GM23338 (cell line): ENCODE measurements at regions not wholly inside any gene's neighbourhood (a gene's known extent, or its start where the extent isn't known, plus 50 kb on each side); places are given as distances from the start of the nearest gene placed in this dataset.

Experiments used
- ATAC-seq: fragments of 200-7000 bp; cut with Tn5 transposase; 3 replicates; pipeline ENCODE4 v1.9.1; 2020
- DNase-seq: peaks from one replicate; pipeline ENCODE4 v3.0.0-alpha.2; 2015; ENCODE audit warnings: low spot score
- H2AFZ ChIP-seq: fragments of 200-600 bp; sonication (generic); 2 replicates; pipeline ENCODE4 v1.8.0; 2016; ENCODE audit warnings: antibody characterized with exemption, mild to moderate bottlenecking, moderate library complexity
- H3F3A ChIP-seq: fragments of 200-600 bp; sonication (generic); replicated peaks from 2 replicates; pipeline ENCODE4 v1.8.0; 2017; ENCODE audit warnings: antibody characterized with exemption, mixed run types, low read depth
- H3K27ac ChIP-seq: fragments of 200-600 bp; sonication (generic); 2 replicates; pipeline ENCODE4 v1.6.1; 2016; ENCODE audit warnings: low read depth
- H3K27me3 ChIP-seq: fragments of 200-600 bp; sonication (generic); 2 replicates; pipeline ENCODE4 v1.8.0; 2016; ENCODE audit warnings: mild to moderate bottlenecking, mixed run types, moderate library complexity; ENCODE audit not compliant: insufficient read depth
- H3K36me3 ChIP-seq: fragments of 200-600 bp; sonication (generic); 2 replicates; pipeline ENCODE4 v1.8.0; 2016; ENCODE audit warnings: mild to moderate bottlenecking; ENCODE audit not compliant: insufficient read depth
- H3K4me1 ChIP-seq: fragments of 200-600 bp; sonication (generic); 2 replicates; pipeline ENCODE4 v1.8.0; 2016; ENCODE audit warnings: mild to moderate bottlenecking, moderate library complexity; ENCODE audit not compliant: insufficient read depth
- H3K4me2 ChIP-seq: fragments of 200-600 bp; sonication (generic); 2 replicates; pipeline ENCODE4 v1.7.1; 2017; ENCODE audit warnings: mixed run types
- H3K4me3 ChIP-seq: fragments of 200-600 bp; sonication (generic); 2 replicates; pipeline ENCODE4 v1.6.1; 2016; ENCODE audit warnings: mixed run types
- H3K79me2 ChIP-seq: fragments of 200-600 bp; sonication (generic); replicated peaks from 2 replicates; pipeline ENCODE4 v1.8.0; 2017; ENCODE audit warnings: mild to moderate bottlenecking; ENCODE audit not compliant: insufficient read depth
- H3K9me2 ChIP-seq: fragments of 200-600 bp; sonication (generic); 2 replicates; pipeline ENCODE4 v1.8.0; 2017; ENCODE audit not compliant: insufficient read depth
- H4K20me1 ChIP-seq: fragments of 200-600 bp; sonication (generic); replicated peaks from 2 replicates; pipeline ENCODE4 v1.8.0; 2017; ENCODE audit warnings: mild to moderate bottlenecking; ENCODE audit not compliant: insufficient read depth
- H3K27ac Mint-ChIP-seq: 2 replicates; pipeline ENCODE4 v1.8.0; 2020; ENCODE audit warnings: inconsistent platforms, mild to moderate bottlenecking, moderate library complexity, mixed read lengths
- H3K27me3 Mint-ChIP-seq: 3 replicates; pipeline ENCODE4 v1.8.0; 2022; ENCODE audit warnings: low read depth, mild to moderate bottlenecking, moderate library complexity, mixed read lengths, inconsistent platforms; ENCODE audit not compliant: insufficient read depth, poor library complexity
- H3K36me3 Mint-ChIP-seq: 3 replicates; pipeline ENCODE4 v1.8.0; 2021; ENCODE audit warnings: low read depth, mild to moderate bottlenecking, inconsistent platforms, moderate library complexity, mixed read lengths
- H3K4me1 Mint-ChIP-seq: 3 replicates; pipeline ENCODE4 v1.8.0; 2020; ENCODE audit warnings: mild to moderate bottlenecking, inconsistent platforms, mixed read lengths
- H3K4me3 Mint-ChIP-seq: 3 replicates; pipeline ENCODE4 v1.8.0; 2021; ENCODE audit warnings: moderate library complexity, mild to moderate bottlenecking, inconsistent platforms, mixed read lengths
- H3K9me3 Mint-ChIP-seq: 3 replicates; pipeline ENCODE4 v1.8.0; 2020; ENCODE audit warnings: moderate library complexity, mild to moderate bottlenecking, inconsistent platforms, mixed read lengths
- EZH2 ChIP-seq: fragments of 200-600 bp; sonication (generic); IDR thresholded peaks from one replicate; pipeline ENCODE4 v1.8.0; 2017; ENCODE audit warnings: antibody characterized with exemption, mild to moderate bottlenecking, low read depth; ENCODE audit not compliant: unreplicated experiment
- EZH2phosphoT487 ChIP-seq: fragments of 200-600 bp; sonication (generic); IDR thresholded peaks from one replicate; pipeline ENCODE4 v1.8.1; 2018; ENCODE audit warnings: antibody characterized with exemption; ENCODE audit not compliant: unreplicated experiment
- JUNB ChIP-seq: IDR thresholded peaks from one replicate; pipeline ENCODE4 v1.6.1; 2016; ENCODE audit warnings: antibody characterized with exemption; ENCODE audit not compliant: unreplicated experiment
- POLR2AphosphoS5 ChIP-seq: IDR thresholded peaks from 2 replicates; pipeline ENCODE4 v1.6.1; 2016; ENCODE audit warnings: antibody characterized with exemption, low read depth
- STAT1 ChIP-seq: IDR thresholded peaks from one replicate; pipeline ENCODE4 v1.6.1; 2016; ENCODE audit warnings: antibody characterized with exemption; ENCODE audit not compliant: unreplicated experiment
- ZNF114 ChIP-seq: fragments of 250-450 bp; sonication (Bioruptor Pico); IDR thresholded peaks from 2 replicates; pipeline ENCODE4 v1.5.0; 2020; ENCODE audit warnings: mild to moderate bottlenecking, moderate library complexity
- ZNF331 ChIP-seq: fragments of 250-450 bp; sonication (Bioruptor Pico); IDR thresholded peaks from 2 replicates; pipeline ENCODE4 v1.5.0; 2020; ENCODE audit warnings: low read depth, mild to moderate bottlenecking, moderate library complexity
- TF ChIP-seq, protein P1 (sequence below): IDR thresholded peaks from 2 replicates; pipeline ENCODE4 v1.6.1; 2016; ENCODE audit warnings: antibody characterized with exemption
- TF ChIP-seq, protein P2 (sequence below): fragments of 250-450 bp; sonication (Bioruptor Pico); IDR thresholded peaks from 2 replicates; pipeline ENCODE4 v1.5.0; 2020; ENCODE audit warnings: mild to moderate bottlenecking, moderate library complexity
- TF ChIP-seq, protein P3 (sequence below): IDR thresholded peaks from one replicate; pipeline ENCODE4 v1.6.1; 2018; ENCODE audit warnings: antibody characterized with exemption; ENCODE audit not compliant: unreplicated experiment
- TF ChIP-seq, protein P4 (sequence below), 2 experiments: fragments of 200-600 bp in 1 of 2; sonication (generic) in 1 of 2; conservative IDR thresholded peaks; 2 replicates each; pipeline versions ENCODE4 v1.5.1 to v1.6.1; 2016 to 2017; ENCODE audit warnings: antibody characterized with exemption in 2 of 2, low read depth in 2 of 2, mild to moderate bottlenecking in 2 of 2, moderate library complexity in 1 of 2

DNA sequence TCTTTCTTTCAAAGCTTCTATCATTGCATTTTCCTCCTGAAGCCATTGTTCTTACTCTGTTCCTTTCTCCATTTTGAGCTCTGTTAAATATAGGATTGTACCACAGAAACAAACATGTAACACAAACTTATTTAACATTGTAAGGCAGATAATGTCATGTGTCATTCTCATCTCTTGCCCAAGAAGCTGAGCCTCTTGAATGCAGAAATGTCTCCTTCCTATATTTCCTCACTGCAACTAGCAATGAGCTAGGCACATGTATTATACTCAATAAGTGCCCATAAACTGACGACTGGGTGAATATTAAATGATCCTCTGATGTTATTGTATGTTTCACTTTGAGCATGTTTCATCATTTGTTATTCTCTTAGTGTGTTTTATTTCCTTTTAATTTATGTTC lies 56.7 kb upstream of the SLC7A11 start:
- Histone ChIP-seq H3K79me2 (no peaks in the 10 kb centered on the region), H3K36me3 (no peaks in the 10 kb centered on the region), H3K4me2 (no peak overlapping the region), H3K4me1 (no peaks in the 10 kb centered on the region), H3K27me3 (no peaks in the 10 kb centered on the region), H3K4me3 (no peak overlapping the region), H4K20me1 (no peaks in the 10 kb centered on the region), H2AFZ (no peak overlapping the region), H3K9me2 (no peaks in the 10 kb centered on the region; the same call in 1 of the 2 replicates), H3K27ac (no peak overlapping the region), H3F3A (no peaks in the 10 kb centered on the region)
- Mint-ChIP-seq H3K36me3 (no peaks in the 10 kb centered on the region), H3K4me1 (no peaks in the 10 kb centered on the region; the same call in 2 of the 3 replicates), H3K27me3 (no peaks in the 10 kb centered on the region), H3K9me3 (no peaks in the 10 kb centered on the region; the same call in 2 of the 3 replicates), H3K4me3 (no peak overlapping the region), H3K27ac (no peak overlapping the region)
- TF ChIP-seq, protein P1, sequence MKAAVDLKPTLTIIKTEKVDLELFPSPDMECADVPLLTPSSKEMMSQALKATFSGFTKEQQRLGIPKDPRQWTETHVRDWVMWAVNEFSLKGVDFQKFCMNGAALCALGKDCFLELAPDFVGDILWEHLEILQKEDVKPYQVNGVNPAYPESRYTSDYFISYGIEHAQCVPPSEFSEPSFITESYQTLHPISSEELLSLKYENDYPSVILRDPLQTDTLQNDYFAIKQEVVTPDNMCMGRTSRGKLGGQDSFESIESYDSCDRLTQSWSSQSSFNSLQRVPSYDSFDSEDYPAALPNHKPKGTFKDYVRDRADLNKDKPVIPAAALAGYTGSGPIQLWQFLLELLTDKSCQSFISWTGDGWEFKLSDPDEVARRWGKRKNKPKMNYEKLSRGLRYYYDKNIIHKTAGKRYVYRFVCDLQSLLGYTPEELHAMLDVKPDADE, result no peak
- TF ChIP-seq EZH2 (no peak), JUNB (no peak), ZNF331 (CRISPR knock-in tag) (no peak), EZH2phosphoT487 (no peak), ZNF114 (CRISPR knock-in tag) (no peak), STAT1 (no peak), POLR2AphosphoS5 (no peak)
- TF ChIP-seq, protein P2, sequence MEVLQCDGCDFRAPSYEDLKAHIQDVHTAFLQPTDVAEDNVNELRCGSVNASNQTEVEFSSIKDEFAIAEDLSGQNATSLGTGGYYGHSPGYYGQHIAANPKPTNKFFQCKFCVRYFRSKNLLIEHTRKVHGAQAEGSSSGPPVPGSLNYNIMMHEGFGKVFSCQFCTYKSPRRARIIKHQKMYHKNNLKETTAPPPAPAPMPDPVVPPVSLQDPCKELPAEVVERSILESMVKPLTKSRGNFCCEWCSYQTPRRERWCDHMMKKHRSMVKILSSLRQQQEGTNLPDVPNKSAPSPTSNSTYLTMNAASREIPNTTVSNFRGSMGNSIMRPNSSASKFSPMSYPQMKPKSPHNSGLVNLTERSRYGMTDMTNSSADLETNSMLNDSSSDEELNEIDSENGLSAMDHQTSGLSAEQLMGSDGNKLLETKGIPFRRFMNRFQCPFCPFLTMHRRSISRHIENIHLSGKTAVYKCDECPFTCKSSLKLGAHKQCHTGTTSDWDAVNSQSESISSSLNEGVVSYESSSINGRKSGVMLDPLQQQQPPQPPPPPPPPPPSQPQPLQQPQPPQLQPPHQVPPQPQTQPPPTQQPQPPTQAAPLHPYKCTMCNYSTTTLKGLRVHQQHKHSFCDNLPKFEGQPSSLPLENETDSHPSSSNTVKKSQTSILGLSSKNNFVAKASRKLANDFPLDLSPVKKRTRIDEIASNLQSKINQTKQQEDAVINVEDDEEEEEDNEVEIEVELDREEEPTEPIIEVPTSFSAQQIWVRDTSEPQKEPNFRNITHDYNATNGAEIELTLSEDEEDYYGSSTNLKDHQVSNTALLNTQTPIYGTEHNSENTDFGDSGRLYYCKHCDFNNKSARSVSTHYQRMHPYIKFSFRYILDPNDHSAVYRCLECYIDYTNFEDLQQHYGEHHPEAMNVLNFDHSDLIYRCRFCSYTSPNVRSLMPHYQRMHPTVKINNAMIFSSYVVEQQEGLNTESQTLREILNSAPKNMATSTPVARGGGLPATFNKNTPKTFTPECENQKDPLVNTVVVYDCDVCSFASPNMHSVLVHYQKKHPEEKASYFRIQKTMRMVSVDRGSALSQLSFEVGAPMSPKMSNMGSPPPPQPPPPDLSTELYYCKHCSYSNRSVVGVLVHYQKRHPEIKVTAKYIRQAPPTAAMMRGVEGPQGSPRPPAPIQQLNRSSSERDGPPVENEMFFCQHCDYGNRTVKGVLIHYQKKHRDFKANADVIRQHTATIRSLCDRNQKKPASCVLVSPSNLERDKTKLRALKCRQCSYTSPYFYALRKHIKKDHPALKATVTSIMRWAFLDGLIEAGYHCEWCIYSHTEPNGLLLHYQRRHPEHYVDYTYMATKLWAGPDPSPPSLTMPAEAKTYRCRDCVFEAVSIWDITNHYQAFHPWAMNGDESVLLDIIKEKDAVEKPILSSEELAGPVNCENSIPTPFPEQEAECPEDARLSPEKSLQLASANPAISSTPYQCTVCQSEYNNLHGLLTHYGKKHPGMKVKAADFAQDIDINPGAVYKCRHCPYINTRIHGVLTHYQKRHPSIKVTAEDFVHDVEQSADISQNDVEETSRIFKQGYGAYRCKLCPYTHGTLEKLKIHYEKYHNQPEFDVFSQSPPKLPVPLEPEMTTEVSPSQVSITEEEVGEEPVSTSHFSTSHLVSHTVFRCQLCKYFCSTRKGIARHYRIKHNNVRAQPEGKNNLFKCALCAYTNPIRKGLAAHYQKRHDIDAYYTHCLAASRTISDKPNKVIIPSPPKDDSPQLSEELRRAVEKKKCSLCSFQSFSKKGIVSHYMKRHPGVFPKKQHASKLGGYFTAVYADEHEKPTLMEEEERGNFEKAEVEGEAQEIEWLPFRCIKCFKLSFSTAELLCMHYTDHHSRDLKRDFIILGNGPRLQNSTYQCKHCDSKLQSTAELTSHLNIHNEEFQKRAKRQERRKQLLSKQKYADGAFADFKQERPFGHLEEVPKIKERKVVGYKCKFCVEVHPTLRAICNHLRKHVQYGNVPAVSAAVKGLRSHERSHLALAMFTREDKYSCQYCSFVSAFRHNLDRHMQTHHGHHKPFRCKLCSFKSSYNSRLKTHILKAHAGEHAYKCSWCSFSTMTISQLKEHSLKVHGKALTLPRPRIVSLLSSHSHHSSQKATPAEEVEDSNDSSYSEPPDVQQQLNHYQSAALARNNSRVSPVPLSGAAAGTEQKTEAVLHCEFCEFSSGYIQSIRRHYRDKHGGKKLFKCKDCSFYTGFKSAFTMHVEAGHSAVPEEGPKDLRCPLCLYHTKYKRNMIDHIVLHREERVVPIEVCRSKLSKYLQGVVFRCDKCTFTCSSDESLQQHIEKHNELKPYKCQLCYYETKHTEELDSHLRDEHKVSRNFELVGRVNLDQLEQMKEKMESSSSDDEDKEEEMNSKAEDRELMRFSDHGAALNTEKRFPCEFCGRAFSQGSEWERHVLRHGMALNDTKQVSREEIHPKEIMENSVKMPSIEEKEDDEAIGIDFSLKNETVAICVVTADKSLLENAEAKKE (CRISPR knock-in tag), result no peak
- TF ChIP-seq, protein P3, sequence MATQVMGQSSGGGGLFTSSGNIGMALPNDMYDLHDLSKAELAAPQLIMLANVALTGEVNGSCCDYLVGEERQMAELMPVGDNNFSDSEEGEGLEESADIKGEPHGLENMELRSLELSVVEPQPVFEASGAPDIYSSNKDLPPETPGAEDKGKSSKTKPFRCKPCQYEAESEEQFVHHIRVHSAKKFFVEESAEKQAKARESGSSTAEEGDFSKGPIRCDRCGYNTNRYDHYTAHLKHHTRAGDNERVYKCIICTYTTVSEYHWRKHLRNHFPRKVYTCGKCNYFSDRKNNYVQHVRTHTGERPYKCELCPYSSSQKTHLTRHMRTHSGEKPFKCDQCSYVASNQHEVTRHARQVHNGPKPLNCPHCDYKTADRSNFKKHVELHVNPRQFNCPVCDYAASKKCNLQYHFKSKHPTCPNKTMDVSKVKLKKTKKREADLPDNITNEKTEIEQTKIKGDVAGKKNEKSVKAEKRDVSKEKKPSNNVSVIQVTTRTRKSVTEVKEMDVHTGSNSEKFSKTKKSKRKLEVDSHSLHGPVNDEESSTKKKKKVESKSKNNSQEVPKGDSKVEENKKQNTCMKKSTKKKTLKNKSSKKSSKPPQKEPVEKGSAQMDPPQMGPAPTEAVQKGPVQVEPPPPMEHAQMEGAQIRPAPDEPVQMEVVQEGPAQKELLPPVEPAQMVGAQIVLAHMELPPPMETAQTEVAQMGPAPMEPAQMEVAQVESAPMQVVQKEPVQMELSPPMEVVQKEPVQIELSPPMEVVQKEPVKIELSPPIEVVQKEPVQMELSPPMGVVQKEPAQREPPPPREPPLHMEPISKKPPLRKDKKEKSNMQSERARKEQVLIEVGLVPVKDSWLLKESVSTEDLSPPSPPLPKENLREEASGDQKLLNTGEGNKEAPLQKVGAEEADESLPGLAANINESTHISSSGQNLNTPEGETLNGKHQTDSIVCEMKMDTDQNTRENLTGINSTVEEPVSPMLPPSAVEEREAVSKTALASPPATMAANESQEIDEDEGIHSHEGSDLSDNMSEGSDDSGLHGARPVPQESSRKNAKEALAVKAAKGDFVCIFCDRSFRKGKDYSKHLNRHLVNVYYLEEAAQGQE, result no peak
- TF ChIP-seq, protein P4, sequence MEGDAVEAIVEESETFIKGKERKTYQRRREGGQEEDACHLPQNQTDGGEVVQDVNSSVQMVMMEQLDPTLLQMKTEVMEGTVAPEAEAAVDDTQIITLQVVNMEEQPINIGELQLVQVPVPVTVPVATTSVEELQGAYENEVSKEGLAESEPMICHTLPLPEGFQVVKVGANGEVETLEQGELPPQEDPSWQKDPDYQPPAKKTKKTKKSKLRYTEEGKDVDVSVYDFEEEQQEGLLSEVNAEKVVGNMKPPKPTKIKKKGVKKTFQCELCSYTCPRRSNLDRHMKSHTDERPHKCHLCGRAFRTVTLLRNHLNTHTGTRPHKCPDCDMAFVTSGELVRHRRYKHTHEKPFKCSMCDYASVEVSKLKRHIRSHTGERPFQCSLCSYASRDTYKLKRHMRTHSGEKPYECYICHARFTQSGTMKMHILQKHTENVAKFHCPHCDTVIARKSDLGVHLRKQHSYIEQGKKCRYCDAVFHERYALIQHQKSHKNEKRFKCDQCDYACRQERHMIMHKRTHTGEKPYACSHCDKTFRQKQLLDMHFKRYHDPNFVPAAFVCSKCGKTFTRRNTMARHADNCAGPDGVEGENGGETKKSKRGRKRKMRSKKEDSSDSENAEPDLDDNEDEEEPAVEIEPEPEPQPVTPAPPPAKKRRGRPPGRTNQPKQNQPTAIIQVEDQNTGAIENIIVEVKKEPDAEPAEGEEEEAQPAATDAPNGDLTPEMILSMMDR (conservative IDR thresholded peaks at IDR 0.05; ENCODE audit: low read depth in 2 of 2), result no peak
- no peak for DNase-seq
- no peak for ATAC-seq
